ENCODE measurements at regions not wholly inside any gene's neighbourhood (a gene's known extent, or its start where the extent isn't known, plus 50 kb on each side); places are given as distances from the start of the nearest gene placed in this dataset.

- no peaks in the 10 kb centered on the region for H3K4me1 ChIP-seq (replicated peaks in 1 of 2; ENCODE audit: control insufficient read depth in 2 of 2, insufficient read depth in 2 of 2, low read length in 2 of 2)
- H4K20me1 ChIP-seq (replicated peaks; ENCODE audit: control insufficient read depth, insufficient read depth, low read length): no peaks in the 10 kb centered on the region
- BruUV-seq (replicated peaks): no TSS peak
- POLR2A ChIA-PET: no interaction called here
- FAIRE-seq: no peak
- no peak overlapping the region for H3K9ac ChIP-seq (ENCODE audit: insufficient read depth in 1 of 2, low read depth in 2 of 2, low read length in 2 of 2)
- ATAC-seq: no peak
- no peaks in the 10 kb centered on the region for H3K79me2 ChIP-seq (ENCODE audit: control insufficient read depth, insufficient read depth, low read length)
- CTCF ChIA-PET (ENCODE audit: low intra/inter-chr PET ratio): no interaction called here
- no peaks in the 10 kb centered on the region for H3K36me3 ChIP-seq (ENCODE audit: control insufficient read depth, insufficient read depth, low read length)
- in situ Hi-C loops (cut with MboI) (no loop called here), intact Hi-C loops (cut with micrococcal nuclease) (no loop called here)
- no peak overlapping the region for H3K4me3 ChIP-seq
- no peak for DNase-seq (ENCODE audit: extremely low read depth in 1 of 4, low spot score in 3 of 4)
- no peaks in the 10 kb centered on the region for H3K9me1 ChIP-seq (ENCODE audit: control insufficient read depth, insufficient read depth, low read length)
- H3K27me3 ChIP-seq (ENCODE audit: control insufficient read depth in 2 of 2, insufficient read depth in 2 of 2, low read length in 2 of 2): no peaks in the 10 kb centered on the region
- no peaks in the 10 kb centered on the region for H3K9me3 ChIP-seq (replicated peaks; ENCODE audit: control insufficient read depth, insufficient read depth, low read depth, low read length)
- no peak overlapping the region for H2AFZ ChIP-seq (ENCODE audit: low read depth, low read length)
- H3K4me2 ChIP-seq (ENCODE audit: insufficient read depth, low read length): no peak overlapping the region
- WGBS (ENCODE audit: insufficient coverage, low coverage, missing lambda C conversion rate): 0% methylated on average over 3 of the region's 3 CpGs
- H3K27ac ChIP-seq (ENCODE audit: extremely low read depth, low read depth, low read length): no peak overlapping the region
- TF ChIP-seq, protein P1, sequence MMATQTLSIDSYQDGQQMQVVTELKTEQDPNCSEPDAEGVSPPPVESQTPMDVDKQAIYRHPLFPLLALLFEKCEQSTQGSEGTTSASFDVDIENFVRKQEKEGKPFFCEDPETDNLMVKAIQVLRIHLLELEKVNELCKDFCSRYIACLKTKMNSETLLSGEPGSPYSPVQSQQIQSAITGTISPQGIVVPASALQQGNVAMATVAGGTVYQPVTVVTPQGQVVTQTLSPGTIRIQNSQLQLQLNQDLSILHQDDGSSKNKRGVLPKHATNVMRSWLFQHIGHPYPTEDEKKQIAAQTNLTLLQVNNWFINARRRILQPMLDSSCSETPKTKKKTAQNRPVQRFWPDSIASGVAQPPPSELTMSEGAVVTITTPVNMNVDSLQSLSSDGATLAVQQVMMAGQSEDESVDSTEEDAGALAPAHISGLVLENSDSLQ (IDR thresholded peaks at IDR 0.05): no peak
- TF ChIP-seq NCOR1 (IDR thresholded peaks at IDR 0.05) (no peak), SMARCA5 (IDR thresholded peaks at IDR 0.05) (no peak), ZFP1 (CRISPR knock-in tag; IDR thresholded peaks at IDR 0.05) (no peak), BRD4 (IDR thresholded peaks at IDR 0.05) (no peak), ARID1B (IDR thresholded peaks at IDR 0.05) (no peak), FOXO4 (CRISPR knock-in tag; IDR thresholded peaks at IDR 0.05) (no peak), MTF1 (CRISPR knock-in tag; IDR thresholded peaks at IDR 0.05; ENCODE audit: borderline replicate concordance) (no peak), DEAF1 (CRISPR knock-in tag; IDR thresholded peaks at IDR 0.05) (no peak), ZBTB43 (CRISPR knock-in tag; IDR thresholded peaks at IDR 0.05) (no peak), CHD2 (IDR thresholded peaks at IDR 0.05; ENCODE audit: low read depth, low read length) (no peak), DMBX1 (CRISPR knock-in tag; IDR thresholded peaks at IDR 0.05; ENCODE audit: borderline replicate concordance) (no peak), MXD1 (CRISPR knock-in tag; IDR thresholded peaks at IDR 0.05; ENCODE audit: borderline replicate concordance, poor library complexity, severe bottlenecking) (no peak), HMGN3 (IDR thresholded peaks at IDR 0.05; ENCODE audit: borderline replicate concordance, extremely low read depth, insufficient read length, low read depth, low read length) (no peak), ERF (CRISPR knock-in tag; IDR thresholded peaks at IDR 0.05) (no peak), FOXJ2 (tag; IDR thresholded peaks at IDR 0.05) (no peak)
- TF ChIP-seq, protein P2, sequence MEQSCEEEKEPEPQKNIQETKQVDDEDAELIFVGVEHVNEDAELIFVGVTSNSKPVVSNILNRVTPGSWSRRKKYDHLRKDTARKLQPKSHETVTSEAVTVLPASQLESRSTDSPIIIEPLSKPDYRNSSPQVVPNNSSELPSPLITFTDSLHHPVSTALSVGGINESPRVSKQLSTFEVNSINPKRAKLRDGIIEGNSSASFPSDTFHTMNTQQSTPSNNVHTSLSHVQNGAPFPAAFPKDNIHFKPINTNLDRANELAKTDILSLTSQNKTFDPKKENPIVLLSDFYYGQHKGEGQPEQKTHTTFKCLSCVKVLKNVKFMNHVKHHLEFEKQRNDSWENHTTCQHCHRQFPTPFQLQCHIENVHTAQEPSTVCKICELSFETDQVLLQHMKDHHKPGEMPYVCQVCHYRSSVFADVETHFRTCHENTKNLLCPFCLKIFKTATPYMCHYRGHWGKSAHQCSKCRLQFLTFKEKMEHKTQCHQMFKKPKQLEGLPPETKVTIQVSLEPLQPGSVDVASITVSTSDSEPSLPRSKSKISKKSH (CRISPR knock-in tag; IDR thresholded peaks at IDR 0.05): no peak
Observed at GRCh38 chr3:159788291-159788690, 200.3 kb upstream of the IL12A start.
